ENCODE measurements at regions not wholly inside any gene's neighbourhood (a gene's known extent, or its start where the extent isn't known, plus 50 kb on each side); places are given as distances from the start of the nearest gene placed in this dataset.

DNA sequence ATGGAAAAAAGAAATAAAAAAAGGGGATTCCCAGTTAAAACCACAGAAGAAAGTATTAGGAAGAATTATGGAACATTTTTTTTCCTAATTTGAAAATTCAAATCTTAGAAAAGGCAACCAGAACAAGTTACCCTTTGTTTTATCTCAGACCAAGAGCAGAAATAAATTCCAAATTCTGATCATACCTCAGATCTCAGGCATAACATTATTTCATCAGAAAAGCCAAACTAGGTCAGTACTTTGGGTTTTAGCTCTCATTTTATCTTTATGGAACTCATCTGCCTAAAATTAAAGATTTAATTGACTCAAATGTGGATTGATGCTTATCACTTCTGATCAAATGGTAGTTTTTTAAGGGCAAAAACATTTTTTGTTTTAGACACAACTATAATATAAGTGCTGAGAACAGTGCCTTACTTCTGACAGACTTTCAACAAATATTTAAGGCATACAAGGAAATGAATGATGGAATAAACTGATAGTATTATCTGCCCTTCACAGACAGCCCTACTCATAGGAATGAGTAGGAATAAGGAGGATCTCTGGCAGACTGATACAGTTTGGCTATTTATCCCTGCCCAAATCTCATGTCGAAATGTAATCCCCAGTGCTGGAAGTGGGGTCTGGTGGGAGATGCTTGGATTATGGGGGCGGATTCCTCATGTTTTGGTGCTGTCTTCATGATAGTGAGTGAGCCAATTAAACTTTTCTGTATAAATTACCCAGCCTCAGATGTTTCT lies 245.3 kb upstream of the PITX2 start (continued):
- TF ChIP-seq SP1 (IDR thresholded peaks at IDR 0.05; ENCODE audit: low read depth, low read length) (no peak), HDAC2 (IDR thresholded peaks at IDR 0.05; ENCODE audit: borderline replicate concordance in 1 of 2, low read depth in 2 of 2, low read length in 2 of 2) (no peak), SUZ12 (IDR thresholded peaks at IDR 0.05; ENCODE audit: low read length) (no peak), BRCA1 (IDR thresholded peaks at IDR 0.05; ENCODE audit: low read depth, low read length) (no peak), CBX5 (IDR thresholded peaks at IDR 0.05; ENCODE audit: low read depth, low read length) (no peak)
